ENCODE measurements at regions not wholly inside any gene's neighbourhood (a gene's known extent, or its start where the extent isn't known, plus 50 kb on each side); places are given as distances from the start of the nearest gene placed in this dataset.

DNA sequence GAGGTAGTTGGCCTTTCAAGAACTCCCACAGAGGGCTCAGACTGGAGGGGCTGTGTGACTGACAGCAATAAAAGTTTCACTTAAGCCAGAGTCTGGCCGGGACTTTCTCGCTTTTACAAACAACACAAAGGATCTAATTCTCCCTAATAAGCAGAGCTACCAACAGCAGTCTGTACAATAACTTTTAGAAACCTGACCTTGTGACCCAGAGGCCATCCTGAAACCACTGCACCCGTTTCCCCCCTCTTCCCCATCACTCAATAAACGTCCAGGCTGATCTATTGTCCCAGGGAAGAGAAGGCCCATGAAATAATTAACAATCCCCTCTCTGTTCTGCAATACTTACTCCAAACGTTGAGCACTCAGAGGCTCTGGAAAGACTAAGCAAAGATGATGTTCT, 442.4 kb downstream of the ZIC3 start:
- no peak for TF ChIP-seq POLR2A (IDR thresholded peaks at IDR 0.05)
- TF ChIP-seq, protein P1, sequence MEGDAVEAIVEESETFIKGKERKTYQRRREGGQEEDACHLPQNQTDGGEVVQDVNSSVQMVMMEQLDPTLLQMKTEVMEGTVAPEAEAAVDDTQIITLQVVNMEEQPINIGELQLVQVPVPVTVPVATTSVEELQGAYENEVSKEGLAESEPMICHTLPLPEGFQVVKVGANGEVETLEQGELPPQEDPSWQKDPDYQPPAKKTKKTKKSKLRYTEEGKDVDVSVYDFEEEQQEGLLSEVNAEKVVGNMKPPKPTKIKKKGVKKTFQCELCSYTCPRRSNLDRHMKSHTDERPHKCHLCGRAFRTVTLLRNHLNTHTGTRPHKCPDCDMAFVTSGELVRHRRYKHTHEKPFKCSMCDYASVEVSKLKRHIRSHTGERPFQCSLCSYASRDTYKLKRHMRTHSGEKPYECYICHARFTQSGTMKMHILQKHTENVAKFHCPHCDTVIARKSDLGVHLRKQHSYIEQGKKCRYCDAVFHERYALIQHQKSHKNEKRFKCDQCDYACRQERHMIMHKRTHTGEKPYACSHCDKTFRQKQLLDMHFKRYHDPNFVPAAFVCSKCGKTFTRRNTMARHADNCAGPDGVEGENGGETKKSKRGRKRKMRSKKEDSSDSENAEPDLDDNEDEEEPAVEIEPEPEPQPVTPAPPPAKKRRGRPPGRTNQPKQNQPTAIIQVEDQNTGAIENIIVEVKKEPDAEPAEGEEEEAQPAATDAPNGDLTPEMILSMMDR (IDR thresholded peaks at IDR 0.05): no peak

Measured in prostate gland (tissue), 2 donors.